ENCODE measurements at regions not wholly inside any gene's neighbourhood (a gene's known extent, or its start where the extent isn't known, plus 50 kb on each side); places are given as distances from the start of the nearest gene placed in this dataset.
"Not testable (repeated sequence)": the region's sequence is repeated elsewhere in the genome, so short reads cannot be mapped to it uniquely, and the experiment has no call there.

- ATAC-seq (replicated peaks), result no peak
- H3K9me3 Mint-ChIP-seq, result peaks cover 0 to 2% of the 10 kb centered on the region in 2 donors
- no peak overlapping the region for H3K27ac Mint-ChIP-seq
- H3K4me1 Mint-ChIP-seq (ENCODE audit: low read depth in 2 of 2), result no peaks in the 10 kb centered on the region
- peaks cover 4 to 14% of the 10 kb centered on the region in 2 donors for H3K27me3 Mint-ChIP-seq
- H3K36me3 Mint-ChIP-seq (ENCODE audit: insufficient read depth), result peaks cover 3% of the 10 kb centered on the region
- no peak overlapping the region for H3K4me3 Mint-ChIP-seq
- no peak for DNase-seq
Measured at GRCh38 chr15:87489902-87490665, 766.5 kb downstream of the NTRK3 start.

GRCh38 chr15:87489456-87489855 lies 767.1 kb downstream of the NTRK3 start:
- no peak for ATAC-seq (replicated peaks)
- H3K4me3 Mint-ChIP-seq, result no peak overlapping the region
- peaks cover 4 to 14% of the 10 kb centered on the region in 2 donors for H3K27me3 Mint-ChIP-seq
- H3K4me1 Mint-ChIP-seq (ENCODE audit: low read depth in 2 of 2), result no peaks in the 10 kb centered on the region
- H3K27ac Mint-ChIP-seq, result no peak overlapping the region
- H3K9me3 Mint-ChIP-seq, result peaks cover 0 to 2% of the 10 kb centered on the region in 2 donors
- peaks cover 3% of the 10 kb centered on the region for H3K36me3 Mint-ChIP-seq (ENCODE audit: insufficient read depth)
- no peak for DNase-seq

GRCh38 chr15:87487484-87487883 lies 769.1 kb downstream of the NTRK3 start:
- no peaks in the 10 kb centered on the region for H3K4me1 Mint-ChIP-seq (ENCODE audit: low read depth in 2 of 2)
- H3K4me3 Mint-ChIP-seq, result no peak overlapping the region
- peaks cover 4 to 14% of the 10 kb centered on the region in 2 donors for H3K27me3 Mint-ChIP-seq
- H3K36me3 Mint-ChIP-seq (ENCODE audit: insufficient read depth), result peaks cover 3% of the 10 kb centered on the region
- DNase-seq (no peak), ATAC-seq (replicated peaks) (no peak)
- peaks cover 0 to 6% of the 10 kb centered on the region in 2 donors for H3K9me3 Mint-ChIP-seq
- no peak overlapping the region for H3K27ac Mint-ChIP-seq

- Mint-ChIP-seq H3K27me3 (peaks cover under 1 to 6% of the 10 kb centered on the region in 2 donors), H3K36me3 (ENCODE audit: insufficient read depth) (peaks cover 3% of the 10 kb centered on the region), H3K4me1 (ENCODE audit: low read depth in 2 of 2) (no peaks in the 10 kb centered on the region), H3K9me3 (peaks cover 0 to 3% of the 10 kb centered on the region in 2 donors), H3K4me3 (no peak overlapping the region), H3K27ac (no peak overlapping the region)
- no peak for ATAC-seq (replicated peaks)
- DNase-seq, result no peak
Measured at GRCh38 chr15:87483468-87483867, 773.1 kb downstream of the NTRK3 start.

- Mint-ChIP-seq H3K36me3 (ENCODE audit: insufficient read depth) (no peaks in the 10 kb centered on the region), H3K4me1 (ENCODE audit: low read depth in 2 of 2) (no peaks in the 10 kb centered on the region), H3K4me3 (no peak overlapping the region), H3K27me3 (peaks cover 7 to 10% of the 10 kb centered on the region in 2 donors), H3K9me3 (peaks cover 0 to 6% of the 10 kb centered on the region in 2 donors), H3K27ac (no peak overlapping the region)
- ATAC-seq (replicated peaks) (no peak), DNase-seq (no peak)
Measured at GRCh38 chr15:87481126-87481525, 775.4 kb downstream of the NTRK3 start.

GRCh38 chr15:87478687-87479072 lies 777.9 kb downstream of the NTRK3 start:
- ATAC-seq (replicated peaks), result no peak
- H3K27ac Mint-ChIP-seq, result no peak overlapping the region
- no peak overlapping the region for H3K4me3 Mint-ChIP-seq
- H3K4me1 Mint-ChIP-seq (ENCODE audit: low read depth in 2 of 2), result no peaks in the 10 kb centered on the region
- H3K9me3 Mint-ChIP-seq, result peaks cover 0 to 6% of the 10 kb centered on the region in 2 donors
- H3K27me3 Mint-ChIP-seq, result peaks cover 7 to 10% of the 10 kb centered on the region in 2 donors
- no peaks in the 10 kb centered on the region for H3K36me3 Mint-ChIP-seq (ENCODE audit: insufficient read depth)
- DNase-seq, result no peak

- DNase-seq, result no peak
- H3K9me3 Mint-ChIP-seq, result peaks cover 0 to 5% of the 10 kb centered on the region in 2 donors
Measured at GRCh38 chr15:87477737-87478686, 778.5 kb downstream of the NTRK3 start.

GRCh38 chr15:87477026-87477425 lies 779.5 kb downstream of the NTRK3 start:
- Mint-ChIP-seq H3K27me3 (peaks cover 7 to 10% of the 10 kb centered on the region in 2 donors), H3K27ac (no peak overlapping the region), H3K9me3 (peaks cover 0 to 3% of the 10 kb centered on the region in 2 donors), H3K4me3 (no peak overlapping the region), H3K36me3 (ENCODE audit: insufficient read depth) (no peaks in the 10 kb centered on the region), H3K4me1 (ENCODE audit: low read depth in 2 of 2) (no peaks in the 10 kb centered on the region)
- no peak for DNase-seq
- ATAC-seq (replicated peaks), result no peak

More at GRCh38 chr15:87477737-87478686, 778.5 kb downstream of the NTRK3 start:
- Mint-ChIP-seq H3K4me3 (no peak overlapping the region), H3K27ac (no peak overlapping the region), H3K36me3 (ENCODE audit: insufficient read depth) (no peaks in the 10 kb centered on the region), H3K4me1 (ENCODE audit: low read depth in 2 of 2) (no peaks in the 10 kb centered on the region), H3K27me3 (peaks cover 7 to 10% of the 10 kb centered on the region in 2 donors)
- no peak for ATAC-seq (replicated peaks)

GRCh38 chr15:87470923-87471322 lies 785.6 kb downstream of the NTRK3 start:
- ATAC-seq (replicated peaks) (no peak), DNase-seq (no peak)
- Mint-ChIP-seq H3K27ac (no peak overlapping the region), H3K27me3 (no peaks in the 10 kb centered on the region), H3K4me3 (no peak overlapping the region), H3K9me3 (peaks cover 0 to 2% of the 10 kb centered on the region in 2 donors), H3K4me1 (ENCODE audit: low read depth in 2 of 2) (no peaks in the 10 kb centered on the region), H3K36me3 (ENCODE audit: insufficient read depth) (no peaks in the 10 kb centered on the region)

- H3K27ac Mint-ChIP-seq; ATAC-seq (replicated peaks); H3K4me3 Mint-ChIP-seq: not testable (repeated sequence)
Measured at GRCh38 chr15:87463956-87464355, 792.6 kb downstream of the NTRK3 start.

GRCh38 chr15:87461631-87462030 lies 794.9 kb downstream of the NTRK3 start:
- DNase-seq, result no peak
- Mint-ChIP-seq H3K27me3 (peaks cover 0 to 6% of the 10 kb centered on the region in 2 donors), H3K9me3 (no peaks in the 10 kb centered on the region), H3K36me3 (ENCODE audit: insufficient read depth) (no peaks in the 10 kb centered on the region), H3K27ac (no peak overlapping the region), H3K4me3 (no peak overlapping the region), H3K4me1 (ENCODE audit: low read depth in 2 of 2) (no peaks in the 10 kb centered on the region)
- no peak for ATAC-seq (replicated peaks)

More at GRCh38 chr15:87463956-87464355, 792.6 kb downstream of the NTRK3 start:
- not testable (repeated sequence) for H3K9me3 Mint-ChIP-seq; H3K4me1 Mint-ChIP-seq (ENCODE audit: low read depth in 2 of 2); DNase-seq; H3K27me3 Mint-ChIP-seq; H3K36me3 Mint-ChIP-seq (ENCODE audit: insufficient read depth)

- Mint-ChIP-seq H3K9me3 (peaks cover 0 to 2% of the 10 kb centered on the region in 2 donors), H3K4me3 (no peak overlapping the region)
Measured at GRCh38 chr15:87454860-87455259, 801.7 kb downstream of the NTRK3 start.

GRCh38 chr15:87450314-87450713 lies 806.2 kb downstream of the NTRK3 start:
- H3K4me1 Mint-ChIP-seq (ENCODE audit: low read depth in 2 of 2), result no peaks in the 10 kb centered on the region
- DNase-seq, result no peak
- H3K9me3 Mint-ChIP-seq, result peaks cover 0 to 6% of the 10 kb centered on the region in 2 donors
- peaks cover 0 to 7% of the 10 kb centered on the region in 2 donors for H3K27me3 Mint-ChIP-seq
- no peak overlapping the region for H3K27ac Mint-ChIP-seq
- ATAC-seq (replicated peaks), result no peak
- H3K4me3 Mint-ChIP-seq, result no peak overlapping the region
- H3K36me3 Mint-ChIP-seq (ENCODE audit: insufficient read depth), result no peaks in the 10 kb centered on the region

More at GRCh38 chr15:87454860-87455259, 801.7 kb downstream of the NTRK3 start:
- H3K36me3 Mint-ChIP-seq (ENCODE audit: insufficient read depth), result no peaks in the 10 kb centered on the region
- no peak overlapping the region for H3K27ac Mint-ChIP-seq
- no peaks in the 10 kb centered on the region for H3K27me3 Mint-ChIP-seq
- H3K4me1 Mint-ChIP-seq (ENCODE audit: low read depth in 2 of 2), result no peaks in the 10 kb centered on the region
- ATAC-seq (replicated peaks) (no peak), DNase-seq (no peak)

Measured in effector memory CD8-positive, alpha-beta T cell (primary cell).